Stimulated activated CD4-positive, alpha-beta T cell treated with anti-CD3 and anti-CD28 coated beads, Interleukin-15, amount 100 ng/mL, for 48 hours (primary cell): ENCODE measurements at regions not wholly inside any gene's neighbourhood (a gene's known extent, or its start where the extent isn't known, plus 50 kb on each side); places are given as distances from the start of the nearest gene placed in this dataset.

ENCODE experiments used
- DNase-seq, 2 donors: peaks; one replicate each; pipeline ENCODE4 v3.0.0-alpha.2; 2020; ENCODE audit warnings: low read depth in 2 of 2

- DNase-seq, result no peak
Observed at GRCh38 chr6:169954977-169955376, 203.6 kb downstream of the ERMARD start.

- no peak for DNase-seq
Observed at GRCh38 chr6:169953686-169954085, 202.3 kb downstream of the ERMARD start.

GRCh38 chr6:169950558-169950957 lies 199.1 kb downstream of the ERMARD start:
- DNase-seq, result no peak

- DNase-seq, result no peak
Observed at GRCh38 chr6:169949511-169950097, 198.2 kb downstream of the ERMARD start.

- no peak for DNase-seq
Observed at GRCh38 chr6:169946971-169947370, 195.5 kb downstream of the ERMARD start.

GRCh38 chr6:169945117-169945516 lies 193.7 kb downstream of the ERMARD start:
- DNase-seq, result no peak

GRCh38 chr6:169944415-169944814 lies 193.0 kb downstream of the ERMARD start:
- DNase-seq, result no peak

- no peak for DNase-seq
Observed at GRCh38 chr6:169944061-169944337, 192.6 kb downstream of the ERMARD start.

- DNase-seq, result no peak
Observed at GRCh38 chr6:169943241-169944060, 192.0 kb downstream of the ERMARD start.

GRCh38 chr6:169942173-169942572 lies 190.8 kb downstream of the ERMARD start:
- no peak for DNase-seq

- DNase-seq, result no peak
Observed at GRCh38 chr6:169940481-169941271, 189.3 kb downstream of the ERMARD start.

GRCh38 chr6:169939554-169940164 lies 188.2 kb downstream of the ERMARD start:
- DNase-seq, result no peak

- DNase-seq, result no peak
Observed at GRCh38 chr6:169938731-169939130, 187.3 kb downstream of the ERMARD start.

- DNase-seq, result no peak
Observed at GRCh38 chr6:169938262-169938701, 186.9 kb downstream of the ERMARD start.

GRCh38 chr6:169937389-169938261 lies 186.2 kb downstream of the ERMARD start:
- no peak for DNase-seq

GRCh38 chr6:169936355-169936975 lies 185.0 kb downstream of the ERMARD start:
- DNase-seq, result no peak

- no peak for DNase-seq
Observed at GRCh38 chr6:169935861-169936260, 184.4 kb downstream of the ERMARD start.

- no peak for DNase-seq
Observed at GRCh38 chr6:169935348-169935718, 183.9 kb downstream of the ERMARD start.

GRCh38 chr6:169934699-169935347 lies 183.4 kb downstream of the ERMARD start:
- DNase-seq, result no peak
